GM21390 (cell line): ENCODE measurements at regions not wholly inside any gene's neighbourhood (a gene's known extent, or its start where the extent isn't known, plus 50 kb on each side); places are given as distances from the start of the nearest gene placed in this dataset.
A peak's percentile ranks its signal among the peaks of the same experiment; 100 is the strongest.

Experiments used
- ATAC-seq: cut with Tn5 transposase; IDR thresholded peaks from one replicate; pipeline ENCODE4 v1.9.1; 2021; ENCODE audit not compliant: unreplicated experiment

GRCh38 chr1:75984781-75985180 is 52.6 kb upstream of the ASB17 start:
- ATAC-seq: no peak

GRCh38 chr1:75985827-75986226 is 53.6 kb upstream of the ASB17 start:
- peak; percentile 76 for ATAC-seq

- no peak for ATAC-seq
These were observed 54.3 kb upstream of the ASB17 start for GRCh38 chr1:75986478-75986877.

DNA sequence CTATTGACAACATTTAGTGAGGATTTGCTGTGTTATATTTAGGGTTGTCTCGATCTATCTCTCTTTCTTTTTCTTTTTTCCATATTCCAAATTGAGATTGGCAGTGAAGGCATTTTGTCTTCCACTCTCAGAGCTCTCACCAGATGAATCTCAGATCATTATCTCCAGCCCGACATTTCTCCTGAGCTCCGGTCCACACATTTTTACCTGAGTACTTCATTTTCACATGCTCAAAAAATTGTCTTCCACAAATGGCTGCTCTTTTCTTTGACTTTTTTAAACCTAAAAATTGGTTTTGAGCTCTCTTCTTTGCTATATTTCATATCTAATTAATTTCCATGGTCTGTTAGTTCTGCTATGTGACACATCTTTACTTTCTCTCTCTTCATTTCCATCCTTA is 56.9 kb upstream of the ASB17 start:
- ATAC-seq: no peak

DNA sequence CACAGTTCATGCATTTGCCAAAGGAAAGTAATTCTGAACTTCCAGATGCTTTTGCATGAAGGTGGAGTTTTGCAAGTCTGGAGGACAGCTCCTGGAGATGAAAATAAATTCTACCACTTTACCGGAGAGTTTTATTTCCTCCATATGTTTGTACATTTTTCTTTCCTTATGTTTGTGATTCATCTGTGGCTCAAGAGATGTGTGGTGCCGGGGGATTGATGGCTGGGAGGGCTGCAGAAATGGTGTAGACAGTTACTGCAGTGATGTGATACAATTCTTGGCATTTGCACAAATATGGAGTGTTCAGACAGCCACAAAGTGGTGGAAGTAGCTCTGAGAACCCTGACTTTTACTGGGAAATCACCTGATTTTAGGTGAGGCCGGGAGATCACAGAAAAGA is 58.5 kb upstream of the ASB17 start:
- no peak for ATAC-seq

GRCh38 chr1:75991497-75992114 is 59.4 kb upstream of the ASB17 start:
- ATAC-seq: peak; percentile 78

- ATAC-seq: no peak
These were observed 60.1 kb upstream of the ASB17 start for GRCh38 chr1:75992312-75992711.

- ATAC-seq: no peak
These were observed 61.5 kb upstream of the ASB17 start for GRCh38 chr1:75993661-75994060.

GRCh38 chr1:75996196-75996595 is 64.0 kb upstream of the ASB17 start:
- no peak for ATAC-seq

DNA sequence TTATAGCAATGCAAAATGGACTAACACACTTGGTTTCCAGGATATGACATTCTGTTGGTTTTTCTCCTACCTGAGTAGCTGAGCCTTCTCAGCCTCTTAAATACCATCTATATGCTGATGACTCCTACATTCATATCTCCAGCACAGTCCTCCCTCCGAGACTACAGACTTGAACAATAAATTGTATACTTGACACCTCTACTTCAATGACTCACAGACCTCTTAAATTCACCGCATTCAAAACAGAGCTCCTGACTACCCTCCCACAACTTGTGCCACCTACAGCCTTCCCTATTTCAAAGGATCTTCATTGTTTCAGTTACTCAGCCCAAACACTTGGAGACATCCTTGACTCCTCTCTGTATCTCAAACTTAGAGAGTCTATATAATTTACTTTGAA is 66.8 kb upstream of the ASB17 start:
- no peak for ATAC-seq

- ATAC-seq: no peak
These were observed 70.6 kb upstream of the ST6GALNAC3 start for GRCh38 chr1:76003946-76004345.

- no peak for ATAC-seq
These were observed 68.8 kb upstream of the ST6GALNAC3 start for GRCh38 chr1:76005765-76006164.

DNA sequence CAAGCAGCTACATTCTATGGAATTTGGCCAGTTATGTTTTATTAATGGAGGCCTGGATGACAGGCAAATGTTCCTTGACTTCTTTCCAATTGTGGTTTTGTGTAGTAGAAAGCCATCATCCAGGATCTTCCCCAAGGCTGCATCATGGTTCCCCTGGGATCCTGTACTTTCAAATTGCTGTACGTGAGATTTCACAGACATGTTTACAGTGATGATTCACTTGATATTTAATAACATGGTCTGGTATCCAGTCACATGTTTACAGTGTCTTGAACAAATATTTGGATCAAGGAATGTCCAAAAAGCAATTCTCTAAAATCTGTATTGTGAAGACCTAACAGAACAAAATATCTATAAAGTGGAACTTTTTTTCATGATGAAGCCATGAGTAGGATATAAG is 68.3 kb upstream of the ST6GALNAC3 start:
- no peak for ATAC-seq

GRCh38 chr1:76010802-76011201 is 63.7 kb upstream of the ST6GALNAC3 start:
- ATAC-seq: no peak

GRCh38 chr1:76012341-76013205 is 62.0 kb upstream of the ST6GALNAC3 start:
- no peak for ATAC-seq

DNA sequence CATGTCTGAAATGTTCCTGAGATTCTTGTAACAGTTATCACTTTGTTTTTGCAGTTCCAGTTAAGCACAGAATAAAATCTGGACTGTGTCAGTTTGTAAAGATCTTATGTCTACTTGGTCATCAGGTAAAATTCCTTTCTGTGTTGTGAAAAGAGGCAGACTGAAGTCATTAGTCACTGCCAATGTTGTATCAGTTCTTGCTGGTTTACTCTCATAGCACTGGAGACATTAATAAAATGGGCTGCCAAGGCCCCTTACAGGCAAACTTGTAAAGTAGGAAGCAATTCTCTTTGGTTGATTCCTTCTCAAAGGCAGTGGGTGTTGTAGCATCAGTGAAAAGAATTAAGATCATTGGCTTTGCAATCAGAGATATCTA is 61.4 kb upstream of the ST6GALNAC3 start:
- ATAC-seq: no peak

DNA sequence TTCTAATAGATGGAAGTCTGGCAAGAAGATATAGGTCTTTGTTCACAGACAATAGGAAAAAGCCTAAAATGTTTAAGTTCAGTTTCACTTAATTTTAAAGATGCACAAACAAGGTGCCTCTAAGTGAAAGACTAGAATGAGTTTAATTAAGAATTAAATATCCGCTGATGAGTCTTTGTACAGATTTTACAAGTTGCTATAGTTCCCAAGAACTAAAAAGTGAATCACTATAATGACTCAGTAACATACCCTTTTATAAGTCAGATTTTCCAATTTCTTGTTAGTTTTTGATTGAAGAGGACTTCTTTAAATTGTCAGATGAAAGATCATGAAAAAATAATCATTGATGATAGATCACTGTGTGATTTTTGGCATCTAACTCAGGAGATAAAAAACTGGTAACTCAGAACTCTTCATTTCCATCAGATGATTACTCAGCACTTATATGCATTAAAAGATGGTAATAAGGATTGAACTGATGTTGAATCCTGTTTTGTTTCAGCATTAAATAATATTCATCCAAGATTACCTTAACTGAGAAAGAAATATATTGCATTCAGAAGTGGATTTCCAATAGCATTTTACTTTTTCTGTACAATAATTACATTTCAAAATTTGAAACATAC is 59.0 kb upstream of the ST6GALNAC3 start:
- ATAC-seq: no peak

DNA sequence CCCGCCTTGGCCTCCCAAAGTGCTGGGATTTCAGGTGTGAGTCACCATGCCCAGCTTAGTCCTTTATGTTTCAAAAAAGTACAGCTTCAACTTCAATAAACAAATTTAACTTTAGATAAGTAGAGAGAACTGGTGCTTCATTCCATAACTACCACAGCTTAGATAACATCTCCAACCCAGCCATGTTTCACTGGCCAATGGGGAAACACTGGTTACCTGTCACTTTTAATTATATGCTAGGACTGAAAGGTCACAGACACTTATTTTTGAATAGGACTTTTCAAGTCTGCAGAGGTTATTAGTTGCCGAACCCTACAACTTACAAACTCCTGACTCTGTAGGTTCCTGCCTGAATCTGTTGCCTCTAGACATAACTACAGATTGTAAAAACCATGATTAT is 56.5 kb upstream of the ST6GALNAC3 start:
- no peak for ATAC-seq

DNA sequence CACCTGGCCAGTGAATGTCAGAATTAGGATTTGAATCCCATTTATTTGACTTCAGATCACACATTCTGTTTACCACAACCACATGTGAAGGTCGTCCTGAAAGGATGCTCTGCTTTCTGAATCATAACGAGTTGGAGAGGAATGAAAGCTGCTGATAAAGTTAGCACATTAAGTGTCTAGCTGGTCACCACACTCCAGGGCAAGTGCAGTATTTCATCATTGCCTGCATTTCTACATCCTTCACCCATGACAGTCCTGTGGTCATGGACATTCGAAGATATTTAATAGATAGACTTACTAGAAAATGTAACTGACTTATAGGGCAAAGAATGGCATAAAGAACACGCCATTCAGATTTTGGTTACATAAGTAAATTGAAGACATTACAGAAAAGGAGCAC is 52.7 kb upstream of the ST6GALNAC3 start:
- no peak for ATAC-seq

- no peak for ATAC-seq
These were observed 50.7 kb upstream of the ST6GALNAC3 start for GRCh38 chr1:76023669-76024435.
